LNCAP (cell line): ENCODE measurements at regions not wholly inside any gene's neighbourhood (a gene's known extent, or its start where the extent isn't known, plus 50 kb on each side); places are given as distances from the start of the nearest gene placed in this dataset.

Experiments used
- CTCF ChIP-seq: fragments of 450-650 bp; IDR thresholded peaks from 2 replicates; pipeline ENCODE4 v1.5.1; 2017; ENCODE audit warnings: mild to moderate bottlenecking

GRCh38 chr4:180240670-180241069 is 2002.5 kb upstream of the TENM3 start:
- TF ChIP-seq CTCF, result no peak

- TF ChIP-seq CTCF, result no peak
Measured at GRCh38 chr4:180253419-180253818, 1989.8 kb upstream of the TENM3 start.

GRCh38 chr4:180261346-180261745 is 1981.9 kb upstream of the TENM3 start:
- TF ChIP-seq CTCF, result no peak

GRCh38 chr4:180280076-180280475 is 1963.1 kb upstream of the TENM3 start:
- TF ChIP-seq CTCF, result no peak

GRCh38 chr4:180280726-180281297 is 1962.4 kb upstream of the TENM3 start:
- no peak for TF ChIP-seq CTCF

GRCh38 chr4:180281724-180282123 is 1961.5 kb upstream of the TENM3 start:
- no peak for TF ChIP-seq CTCF

- TF ChIP-seq CTCF, result no peak
Measured at GRCh38 chr4:180284267-180284666, 1958.9 kb upstream of the TENM3 start.

GRCh38 chr4:180285796-180286195 is 1957.4 kb upstream of the TENM3 start:
- no peak for TF ChIP-seq CTCF
